Activated CD4-positive, alpha-beta T cell treated with anti-CD3 and anti-CD28 coated beads, Interleukin-2, amount 10 ng/mL, durations not matched to agents 7 days and 5 days (primary cell): ENCODE measurements at regions not wholly inside any gene's neighbourhood (a gene's known extent, or its start where the extent isn't known, plus 50 kb on each side); places are given as distances from the start of the nearest gene placed in this dataset.

Experiments
- CTCF ChIA-PET: fragments of 350-600 bp; sonication (Branson Sonifier 250); formaldehyde crosslinking; loops from one replicate; lab custom pipeline; 2021; ENCODE audit warnings: antibody characterized with exemption; lab: Charles Lee
- POLR2A ChIA-PET: fragments of 350-600 bp; sonication (Branson Sonifier 250); formaldehyde crosslinking; loops from one replicate; lab custom pipeline; 2021; ENCODE audit warnings: antibody characterized with exemption; lab: Charles Lee
- DNase-seq: peaks from one replicate; pipeline ENCODE4 v3.0.0-alpha.2; 2020
- H3K27ac Mint-ChIP-seq: one replicate; pipeline ENCODE4 v1.8.0; 2021; ENCODE audit warnings: mild to moderate bottlenecking, moderate library complexity, mixed read lengths
- H3K27me3 Mint-ChIP-seq: one replicate; pipeline ENCODE4 v1.8.0; 2021; ENCODE audit warnings: mixed read lengths
- H3K36me3 Mint-ChIP-seq: one replicate; pipeline ENCODE4 v1.8.0; 2021; ENCODE audit warnings: low read depth, mixed read lengths
- H3K4me1 Mint-ChIP-seq: one replicate; pipeline ENCODE4 v1.8.0; 2021; ENCODE audit warnings: mixed read lengths
- H3K4me3 Mint-ChIP-seq: one replicate; pipeline ENCODE4 v1.8.0; 2021; ENCODE audit warnings: mild to moderate bottlenecking, moderate library complexity, mixed read lengths
- H3K9me3 Mint-ChIP-seq: one replicate; pipeline ENCODE4 v1.8.0; 2021; ENCODE audit warnings: mixed read lengths

DNA sequence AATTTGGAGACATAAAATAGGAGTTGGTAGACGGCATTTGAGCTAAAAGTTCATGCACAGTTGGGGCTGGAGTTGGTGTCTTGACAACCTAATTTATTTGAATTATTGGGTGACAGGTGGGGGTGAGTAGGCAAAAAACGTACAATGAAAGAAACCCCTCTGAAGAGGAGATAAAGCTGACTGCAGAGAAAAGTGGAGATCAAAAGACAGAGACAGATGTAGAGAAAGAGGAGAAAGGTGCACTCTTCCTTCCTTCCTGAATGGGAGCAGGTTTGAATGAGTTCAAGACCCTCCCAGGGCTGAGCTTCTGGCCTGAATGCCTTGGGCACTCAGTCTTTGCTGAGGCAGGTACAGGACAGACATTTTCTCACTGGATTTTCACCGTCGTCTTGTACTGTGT lies 284.3 kb downstream of the DHX35 start:
- Mint-ChIP-seq H3K4me3 (no peak overlapping the region), H3K9me3 (peaks cover 4% of the 10 kb centered on the region)

DNA sequence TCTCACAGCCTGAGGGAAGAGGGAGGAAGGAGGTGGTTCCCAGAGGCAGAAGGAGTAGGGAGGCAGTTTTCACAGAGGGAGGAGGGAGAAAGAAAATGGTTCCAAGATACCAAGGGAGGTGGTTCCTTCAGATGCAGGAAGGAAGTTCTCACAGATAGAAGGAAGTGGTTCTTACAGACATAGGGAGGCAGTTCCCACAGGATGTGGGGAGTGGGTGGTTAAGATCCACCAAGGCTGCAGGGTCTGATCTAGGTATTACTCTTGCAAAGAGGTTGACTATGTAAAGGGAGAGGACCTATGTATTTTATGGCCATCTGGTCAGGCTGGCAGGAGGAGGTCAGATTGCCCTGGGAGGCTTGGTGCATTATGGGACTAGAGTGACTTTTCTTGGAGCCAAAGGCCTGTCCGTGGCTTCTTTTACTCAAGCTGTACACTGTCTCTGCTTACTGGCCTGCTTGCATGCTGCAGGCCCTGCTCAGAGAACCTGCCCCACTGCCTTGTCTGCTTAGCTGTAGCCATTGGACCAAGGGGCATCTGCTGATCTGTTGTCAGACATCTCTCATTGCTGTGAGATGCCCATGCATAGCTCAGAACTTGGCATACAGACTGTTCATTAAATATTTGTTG lies 283.7 kb downstream of the DHX35 start:
- peaks cover 27% of the 10 kb centered on the region for H3K4me1 Mint-ChIP-seq
- H3K9me3 Mint-ChIP-seq: peaks cover 4% of the 10 kb centered on the region
- ChIA-PET POLR2A (interaction anchor here (0.6 kb wide), 1 partner anchor 1472 kb away, joined by 5 read pairs; no protein-coding TSS in a partner anchor), CTCF (interaction anchor here (1.2 kb wide), 1 partner anchor 19 kb away, joined by 4 read pairs; no protein-coding TSS in a partner anchor)
- peaks cover 8% of the 10 kb centered on the region for H3K27me3 Mint-ChIP-seq
- peak; percentile 21 for DNase-seq
- no peaks in the 10 kb centered on the region for H3K36me3 Mint-ChIP-seq
- H3K27ac Mint-ChIP-seq: no peak overlapping the region
- H3K4me3 Mint-ChIP-seq: no peak overlapping the region

More for the DNA sequence above, 284.3 kb downstream of the DHX35 start:
- Mint-ChIP-seq H3K27me3 (peaks cover 5% of the 10 kb centered on the region), H3K4me1 (peaks cover 27% of the 10 kb centered on the region), H3K27ac (peak overlapping the region; percentile 6), H3K36me3 (no peaks in the 10 kb centered on the region)
- CTCF ChIA-PET: interaction anchor here (1.2 kb wide), 1 partner anchor 18 kb away, joined by 4 read pairs; no protein-coding TSS in a partner anchor
- DNase-seq: no peak
- POLR2A ChIA-PET: no interaction called here

DNA sequence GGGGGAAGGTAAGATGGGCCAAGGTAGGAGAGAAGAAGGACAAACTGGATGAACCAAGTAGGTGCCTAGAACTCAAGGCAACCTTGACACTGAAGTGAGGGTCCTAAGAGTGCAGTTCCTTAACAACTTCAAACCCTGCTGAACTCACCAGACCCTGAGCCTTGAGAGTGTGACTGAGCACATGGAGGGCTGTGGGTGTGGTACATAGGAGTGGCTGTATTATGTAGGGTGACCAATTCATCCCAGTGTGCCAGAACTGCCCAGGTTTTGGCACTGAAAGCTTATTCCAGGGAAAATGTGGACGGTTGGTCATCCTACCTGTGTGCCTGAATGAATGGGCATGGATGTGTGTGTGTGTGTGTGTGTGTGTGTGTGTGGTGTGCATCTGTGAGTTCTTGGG lies 281.8 kb downstream of the DHX35 start:
- Mint-ChIP-seq H3K9me3 (peaks cover 4% of the 10 kb centered on the region), H3K36me3 (no peaks in the 10 kb centered on the region), H3K4me3 (no peak overlapping the region), H3K4me1 (peaks cover 25% of the 10 kb centered on the region), H3K27ac (no peak overlapping the region), H3K27me3 (peaks cover 5% of the 10 kb centered on the region)
- ChIA-PET CTCF (no interaction called here), POLR2A (no interaction called here)
- no peak for DNase-seq

DNA sequence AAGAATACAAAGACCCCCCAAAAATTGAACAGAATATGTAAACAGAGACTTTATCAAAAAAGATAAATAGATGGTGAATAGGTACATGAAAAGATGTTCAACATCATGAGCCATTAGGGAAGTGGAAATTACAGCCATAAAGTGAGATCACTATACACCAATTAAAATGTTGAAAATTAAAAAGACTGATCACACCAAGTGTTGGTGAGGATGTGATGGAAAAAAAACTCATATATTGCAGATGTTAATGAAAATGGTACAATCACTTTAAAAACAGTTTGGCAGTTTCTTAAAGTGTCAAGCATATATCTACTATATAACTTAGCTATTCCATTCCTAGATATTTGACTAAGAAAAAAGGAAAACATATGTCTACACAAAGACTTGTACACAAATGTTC lies 280.5 kb downstream of the DHX35 start:
- H3K4me1 Mint-ChIP-seq: peaks cover 24% of the 10 kb centered on the region
- peaks cover 5% of the 10 kb centered on the region for H3K27me3 Mint-ChIP-seq
- ChIA-PET CTCF (no interaction called here), POLR2A (no interaction called here)
- DNase-seq: no peak
- peaks cover 4% of the 10 kb centered on the region for H3K9me3 Mint-ChIP-seq
- no peak overlapping the region for H3K4me3 Mint-ChIP-seq
- H3K27ac Mint-ChIP-seq: no peak overlapping the region
- no peaks in the 10 kb centered on the region for H3K36me3 Mint-ChIP-seq

DNA sequence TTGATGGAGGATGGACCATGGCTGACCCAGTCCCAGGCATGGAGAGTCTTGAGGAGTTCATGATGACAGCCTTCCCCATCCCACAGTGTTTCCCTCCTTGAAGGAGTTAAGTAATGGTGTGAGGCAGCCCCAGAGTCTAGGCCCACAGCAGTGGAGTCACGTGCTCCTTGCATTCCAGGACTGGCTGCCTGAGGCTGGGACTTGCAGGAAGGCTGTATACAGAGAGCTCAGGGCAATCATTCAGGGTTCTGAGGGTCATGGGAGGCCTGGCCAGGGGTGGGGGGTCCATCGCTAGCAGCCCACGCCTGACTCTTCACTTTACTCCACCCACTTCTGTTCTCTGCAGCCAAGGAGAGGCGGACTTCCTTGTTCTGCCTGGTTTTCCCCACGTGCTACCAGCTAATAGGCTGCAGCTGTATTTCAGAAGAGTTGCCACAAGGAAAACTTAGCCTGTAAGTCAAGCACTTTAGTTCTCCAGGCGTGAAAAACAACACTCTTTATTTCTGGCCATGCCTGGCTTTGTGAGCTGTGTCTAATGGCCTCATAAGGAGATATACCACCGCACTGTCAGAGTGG lies 272.5 kb downstream of the DHX35 start:
- Mint-ChIP-seq H3K9me3 (no peaks in the 10 kb centered on the region), H3K27me3 (peaks cover 2% of the 10 kb centered on the region), H3K4me1 (no peaks in the 10 kb centered on the region), H3K36me3 (no peaks in the 10 kb centered on the region), H3K4me3 (no peak overlapping the region), H3K27ac (no peak overlapping the region)
- POLR2A ChIA-PET: no interaction called here
- CTCF ChIA-PET: no interaction called here
- no peak for DNase-seq

DNA sequence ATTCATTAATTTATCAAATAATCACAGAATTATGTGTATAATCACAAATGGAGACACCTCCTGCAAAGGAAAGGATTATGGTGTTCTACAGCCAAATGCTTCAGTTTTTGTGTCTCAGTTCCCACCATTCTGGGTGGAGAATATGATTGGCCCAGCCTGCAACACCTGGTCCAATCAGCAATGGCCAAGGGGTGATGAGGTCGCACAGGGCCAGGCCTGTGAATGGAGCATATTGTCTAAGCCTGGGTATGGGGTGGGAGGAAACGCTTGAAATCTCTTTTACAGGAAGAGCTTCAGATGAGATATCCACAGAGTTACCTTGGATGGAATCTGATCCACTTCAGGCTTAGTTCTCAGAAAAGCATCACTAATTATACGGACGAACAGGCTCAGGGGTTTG lies 271.6 kb downstream of the DHX35 start:
- H3K36me3 Mint-ChIP-seq: no peaks in the 10 kb centered on the region
- no peaks in the 10 kb centered on the region for H3K4me1 Mint-ChIP-seq
- H3K4me3 Mint-ChIP-seq: no peak overlapping the region
- ChIA-PET POLR2A (no interaction called here), CTCF (no interaction called here)
- no peak for DNase-seq
- H3K27ac Mint-ChIP-seq: no peak overlapping the region
- H3K9me3 Mint-ChIP-seq: no peaks in the 10 kb centered on the region
- peaks cover 2% of the 10 kb centered on the region for H3K27me3 Mint-ChIP-seq

DNA sequence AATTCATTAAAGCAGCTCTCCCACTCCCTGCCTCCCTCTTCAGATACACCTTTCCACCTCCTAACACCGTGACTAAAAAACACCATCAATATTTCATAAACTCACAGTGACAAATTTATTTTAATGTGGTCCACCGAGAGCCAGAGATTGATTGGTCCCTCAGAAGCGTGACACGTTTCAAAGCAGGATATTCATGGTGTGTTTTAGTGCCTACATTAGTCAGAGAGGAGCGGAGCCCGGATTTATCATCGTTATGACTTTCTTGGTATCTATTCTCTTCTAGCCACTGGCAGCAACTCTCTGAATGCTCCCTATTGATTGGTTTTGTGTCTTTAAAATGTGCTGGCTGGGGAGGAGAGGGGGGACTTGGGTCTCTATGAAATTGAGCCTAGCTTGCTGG lies 265.3 kb downstream of the DHX35 start:
- Mint-ChIP-seq H3K4me3 (no peak overlapping the region), H3K4me1 (no peaks in the 10 kb centered on the region), H3K9me3 (no peaks in the 10 kb centered on the region), H3K36me3 (no peaks in the 10 kb centered on the region), H3K27ac (no peak overlapping the region), H3K27me3 (peaks cover 2% of the 10 kb centered on the region)
- ChIA-PET POLR2A (no interaction called here), CTCF (no interaction called here)
- DNase-seq: no peak

DNA sequence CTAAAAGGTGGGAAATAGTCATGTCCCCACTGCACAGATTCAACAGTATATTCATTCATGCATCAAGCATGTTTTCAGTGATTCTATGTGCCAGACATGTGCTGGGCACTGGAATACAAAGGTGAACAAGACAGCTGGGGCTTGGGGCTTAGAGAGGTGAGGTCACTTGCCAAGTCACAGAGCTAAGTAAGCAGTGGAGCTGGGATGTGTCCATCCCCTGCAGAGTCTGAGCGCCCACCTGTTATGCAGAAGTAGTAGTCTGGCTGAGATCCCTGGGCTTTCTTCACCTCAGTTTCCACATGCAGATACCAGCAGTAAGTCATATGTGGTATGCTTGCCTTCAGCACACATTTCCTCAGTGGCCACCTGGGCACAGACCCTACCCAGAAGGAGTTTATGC lies 263.8 kb downstream of the DHX35 start:
- ChIA-PET POLR2A (no interaction called here), CTCF (no interaction called here)
- Mint-ChIP-seq H3K27me3 (no peaks in the 10 kb centered on the region), H3K27ac (no peak overlapping the region), H3K9me3 (no peaks in the 10 kb centered on the region), H3K36me3 (no peaks in the 10 kb centered on the region), H3K4me1 (no peaks in the 10 kb centered on the region), H3K4me3 (no peak overlapping the region)
- no peak for DNase-seq

DNA sequence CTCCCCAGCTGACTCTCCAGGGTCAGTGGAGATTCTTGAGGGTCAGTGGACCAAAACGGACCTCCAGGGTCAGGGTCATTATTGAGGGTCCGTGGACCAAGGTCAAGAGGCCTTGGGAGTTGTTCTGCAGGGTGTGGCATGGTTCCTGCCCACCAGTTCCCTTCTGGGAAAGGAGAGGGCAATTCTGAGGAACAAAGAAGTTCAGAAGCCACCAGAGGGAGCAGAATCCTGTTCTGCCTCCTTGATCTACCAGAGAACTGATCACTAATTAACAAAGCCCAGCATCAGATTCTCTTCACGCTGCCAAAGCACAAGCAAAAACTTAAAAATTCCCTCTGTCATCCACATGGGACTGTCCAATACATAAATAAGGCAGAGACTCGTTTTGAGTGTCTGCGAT lies 263.4 kb downstream of the DHX35 start:
- Mint-ChIP-seq H3K27ac (no peak overlapping the region), H3K36me3 (no peaks in the 10 kb centered on the region), H3K4me1 (no peaks in the 10 kb centered on the region), H3K9me3 (no peaks in the 10 kb centered on the region), H3K4me3 (no peak overlapping the region), H3K27me3 (no peaks in the 10 kb centered on the region)
- POLR2A ChIA-PET: no interaction called here
- DNase-seq: no peak
- CTCF ChIA-PET: no interaction called here

DNA sequence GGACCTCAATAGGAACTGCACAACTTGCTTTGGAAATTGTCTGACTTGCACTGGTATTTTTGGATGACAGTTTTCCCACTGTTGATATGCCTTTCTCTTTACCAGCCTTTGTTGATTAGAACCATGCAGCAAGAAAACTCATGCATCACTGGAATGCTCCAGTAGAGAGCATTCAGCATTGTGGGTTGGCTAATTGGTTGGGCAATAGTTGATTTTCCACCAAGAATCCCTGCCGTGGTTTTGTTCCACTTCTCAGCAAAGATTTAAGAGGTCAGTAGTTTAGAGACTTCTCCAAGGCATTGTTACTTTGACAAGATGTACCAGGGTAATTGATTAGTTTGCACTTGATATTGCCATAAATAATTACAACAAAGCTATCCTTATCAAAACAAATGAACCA lies 260.0 kb downstream of the DHX35 start:
- ChIA-PET POLR2A (no interaction called here), CTCF (interaction anchor here (1.2 kb wide), 1 partner anchor 43 kb away, joined by 3 read pairs; no protein-coding TSS in a partner anchor)
- H3K4me3 Mint-ChIP-seq: no peak overlapping the region
- no peaks in the 10 kb centered on the region for H3K4me1 Mint-ChIP-seq
- no peak overlapping the region for H3K27ac Mint-ChIP-seq
- H3K36me3 Mint-ChIP-seq: no peaks in the 10 kb centered on the region
- DNase-seq: no peak
- H3K9me3 Mint-ChIP-seq: no peaks in the 10 kb centered on the region
- no peaks in the 10 kb centered on the region for H3K27me3 Mint-ChIP-seq

DNA sequence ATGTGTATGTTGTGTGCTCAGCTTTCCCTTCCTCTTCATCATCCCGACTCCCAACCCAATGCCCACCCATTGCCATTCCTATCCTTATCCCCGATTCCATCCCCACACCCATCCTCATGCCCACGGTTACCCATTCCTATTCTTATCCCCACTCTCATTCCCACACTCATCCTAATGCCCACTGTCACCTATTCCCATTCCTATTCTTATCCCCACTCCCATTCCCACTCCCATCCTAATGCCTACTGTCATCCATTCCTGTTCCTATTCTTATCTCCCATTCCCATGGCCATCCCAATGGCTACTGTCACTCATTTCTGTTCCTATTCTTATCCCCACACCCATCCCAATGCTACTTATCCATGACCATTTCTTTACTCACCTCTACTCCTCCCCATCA lies 254.1 kb downstream of the DHX35 start:
- Mint-ChIP-seq H3K36me3 (no peaks in the 10 kb centered on the region), H3K4me3 (no peak overlapping the region), H3K27ac (no peak overlapping the region), H3K9me3 (no peaks in the 10 kb centered on the region), H3K27me3 (peaks cover 8% of the 10 kb centered on the region), H3K4me1 (no peaks in the 10 kb centered on the region)
- ChIA-PET POLR2A (no interaction called here), CTCF (no interaction called here)
- DNase-seq: no peak

DNA sequence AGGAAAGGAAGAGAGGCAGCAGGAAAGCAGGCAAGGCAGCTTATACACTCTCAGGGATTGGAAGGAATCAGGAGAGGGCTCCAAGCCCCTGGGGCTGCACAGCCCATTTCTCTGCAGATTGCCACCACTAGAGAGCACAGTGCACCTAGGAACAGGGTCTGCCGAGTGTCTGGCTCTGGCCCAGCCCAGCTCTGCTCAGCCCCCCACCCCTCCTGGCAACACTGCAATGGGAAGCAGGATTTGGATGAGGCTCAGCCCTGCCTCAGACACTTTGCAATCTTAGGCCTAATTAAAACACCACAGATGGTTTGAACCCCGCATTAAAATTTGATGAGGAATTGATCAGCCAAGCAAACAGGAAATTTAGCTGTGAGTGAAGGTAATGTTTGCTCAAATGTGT lies 252.7 kb downstream of the DHX35 start:
- Mint-ChIP-seq H3K9me3 (no peaks in the 10 kb centered on the region), H3K4me1 (no peaks in the 10 kb centered on the region), H3K27me3 (peaks cover 8% of the 10 kb centered on the region), H3K4me3 (no peak overlapping the region), H3K27ac (no peak overlapping the region), H3K36me3 (no peaks in the 10 kb centered on the region)
- ChIA-PET POLR2A (no interaction called here), CTCF (no interaction called here)
- no peak for DNase-seq

DNA sequence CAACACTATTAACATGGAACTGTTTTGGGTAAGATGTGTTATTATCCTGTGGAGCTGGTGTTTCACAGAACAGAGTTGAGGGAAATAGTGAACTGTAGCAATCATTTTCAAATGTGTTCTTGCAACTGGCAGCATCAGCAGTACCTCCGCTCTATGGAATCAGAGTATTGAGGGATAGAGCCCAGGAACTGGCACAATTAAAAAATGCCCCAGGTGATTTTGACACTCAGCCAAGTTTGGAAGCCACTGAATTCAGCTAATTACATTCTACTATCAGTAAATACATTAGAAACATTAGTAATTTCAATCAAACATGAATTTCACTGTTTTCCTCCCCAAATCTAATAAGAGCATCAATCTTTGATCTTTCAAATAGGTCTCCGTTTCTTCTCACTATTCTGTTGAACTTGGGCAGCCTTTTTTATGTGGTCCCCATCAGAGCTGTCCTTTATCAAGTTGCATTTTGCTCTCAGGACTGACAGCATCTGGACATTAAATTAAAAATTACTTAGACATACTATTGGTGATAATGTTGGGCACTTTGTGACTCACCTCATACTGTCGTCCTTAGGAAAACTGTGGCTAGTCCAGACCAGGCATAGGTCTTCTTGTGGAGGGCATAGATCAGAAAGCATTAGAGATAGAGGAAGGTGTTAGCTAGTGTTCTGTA lies 251.5 kb downstream of the DHX35 start:
- no peak for DNase-seq
- no peaks in the 10 kb centered on the region for H3K4me1 Mint-ChIP-seq
- no peaks in the 10 kb centered on the region for H3K9me3 Mint-ChIP-seq
- H3K36me3 Mint-ChIP-seq: no peaks in the 10 kb centered on the region
- peaks cover 8% of the 10 kb centered on the region for H3K27me3 Mint-ChIP-seq
- H3K27ac Mint-ChIP-seq: no peak overlapping the region
- ChIA-PET POLR2A (no interaction called here), CTCF (no interaction called here)
- no peak overlapping the region for H3K4me3 Mint-ChIP-seq
